HG02981 (cell line): ENCODE measurements at regions not wholly inside any gene's neighbourhood (a gene's known extent, or its start where the extent isn't known, plus 50 kb on each side); places are given as distances from the start of the nearest gene placed in this dataset.

ENCODE experiments used
- ATAC-seq: cut with Tn5 transposase; IDR thresholded peaks from one replicate; pipeline ENCODE4 v1.9.1; 2021; ENCODE audit warnings: mild to moderate bottlenecking, moderate library complexity; ENCODE audit not compliant: unreplicated experiment

GRCh38 chr16:65783709-65784474 lies 582.6 kb upstream of the CDH5 start:
- no peak for ATAC-seq

- ATAC-seq: no peak
Measured at GRCh38 chr16:65782611-65783600, 583.6 kb upstream of the CDH5 start.

GRCh38 chr16:65781855-65782254 lies 584.6 kb upstream of the CDH5 start:
- no peak for ATAC-seq

- ATAC-seq: no peak
Measured at GRCh38 chr16:65781363-65781762, 585.1 kb upstream of the CDH5 start.

- no peak for ATAC-seq
Measured at GRCh38 chr16:65779201-65779600, 587.3 kb upstream of the CDH5 start.

GRCh38 chr16:65776639-65777183 lies 589.8 kb upstream of the CDH5 start:
- ATAC-seq: no peak

- no peak for ATAC-seq
Measured at GRCh38 chr16:65775829-65776228, 590.7 kb upstream of the CDH5 start.

- no peak for ATAC-seq
Measured at GRCh38 chr16:65774350-65774749, 592.1 kb upstream of the CDH5 start.

GRCh38 chr16:65773301-65773874 lies 593.1 kb upstream of the CDH5 start:
- no peak for ATAC-seq

GRCh38 chr16:65772134-65772732 lies 594.3 kb upstream of the CDH5 start:
- no peak for ATAC-seq

- ATAC-seq: no peak
Measured at GRCh38 chr16:65771707-65772106, 594.8 kb upstream of the CDH5 start.

- no peak for ATAC-seq
Measured at GRCh38 chr16:65770752-65771151, 595.7 kb upstream of the CDH5 start.

- ATAC-seq: no peak
Measured at GRCh38 chr16:65769776-65770438, 596.6 kb upstream of the CDH5 start.

- ATAC-seq: no peak
Measured at GRCh38 chr16:65769055-65769465, 597.4 kb upstream of the CDH5 start.

GRCh38 chr16:65767125-65767524 lies 599.4 kb upstream of the CDH5 start:
- ATAC-seq: no peak

- no peak for ATAC-seq
Measured at GRCh38 chr16:65763640-65764305, 602.7 kb upstream of the CDH5 start.

GRCh38 chr16:65760874-65761273 lies 605.6 kb upstream of the CDH5 start:
- ATAC-seq: no peak

GRCh38 chr16:65758620-65759019 lies 607.9 kb upstream of the CDH5 start:
- no peak for ATAC-seq

GRCh38 chr16:65757064-65757463 lies 609.4 kb upstream of the CDH5 start:
- ATAC-seq: no peak

GRCh38 chr16:65756163-65756562 lies 610.3 kb upstream of the CDH5 start:
- no peak for ATAC-seq
